NCI-H2227 (cell line): ENCODE measurements at regions not wholly inside any gene's neighbourhood (a gene's known extent, or its start where the extent isn't known, plus 50 kb on each side); places are given as distances from the start of the nearest gene placed in this dataset.
"Not testable (repeated sequence)": the region's sequence is repeated elsewhere in the genome, so short reads cannot be mapped to it uniquely, and the experiment has no call there.

ENCODE experiments used
- DNase-seq: peaks from one replicate; lab custom pipeline; 2025; ENCODE audit not compliant: unreplicated experiment; lab: John Stamatoyannopoulos, UW

DNA sequence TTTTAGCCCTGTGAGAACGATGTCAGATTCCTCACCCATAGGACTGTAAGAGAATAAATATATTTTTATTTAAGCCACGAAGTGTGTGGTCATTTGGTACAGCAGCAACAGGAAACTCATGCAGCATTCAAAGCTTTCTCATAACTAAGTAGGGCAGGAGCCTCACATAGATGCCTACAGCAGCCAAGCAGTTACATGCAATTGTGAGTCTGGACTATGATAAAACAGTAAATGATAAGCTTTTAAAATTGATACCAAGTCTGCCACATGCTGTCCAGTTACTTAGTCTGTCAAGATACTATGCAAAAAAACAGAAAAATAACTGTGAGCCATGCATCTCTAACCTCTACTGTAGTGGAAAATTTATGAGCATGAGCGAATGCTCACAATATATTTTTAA lies 359.6 kb downstream of the HS3ST1 start:
- no peak for DNase-seq

- DNase-seq = not testable (repeated sequence)
Observed at GRCh38 chr4:11066584-11066983, 362.1 kb downstream of the HS3ST1 start.

GRCh38 chr4:11060637-11061036 lies 368.1 kb downstream of the HS3ST1 start:
- DNase-seq = not testable (repeated sequence)

- not testable (repeated sequence) for DNase-seq
Observed at GRCh38 chr4:11054937-11055336, 370.4 kb upstream of the CLNK start.

DNA sequence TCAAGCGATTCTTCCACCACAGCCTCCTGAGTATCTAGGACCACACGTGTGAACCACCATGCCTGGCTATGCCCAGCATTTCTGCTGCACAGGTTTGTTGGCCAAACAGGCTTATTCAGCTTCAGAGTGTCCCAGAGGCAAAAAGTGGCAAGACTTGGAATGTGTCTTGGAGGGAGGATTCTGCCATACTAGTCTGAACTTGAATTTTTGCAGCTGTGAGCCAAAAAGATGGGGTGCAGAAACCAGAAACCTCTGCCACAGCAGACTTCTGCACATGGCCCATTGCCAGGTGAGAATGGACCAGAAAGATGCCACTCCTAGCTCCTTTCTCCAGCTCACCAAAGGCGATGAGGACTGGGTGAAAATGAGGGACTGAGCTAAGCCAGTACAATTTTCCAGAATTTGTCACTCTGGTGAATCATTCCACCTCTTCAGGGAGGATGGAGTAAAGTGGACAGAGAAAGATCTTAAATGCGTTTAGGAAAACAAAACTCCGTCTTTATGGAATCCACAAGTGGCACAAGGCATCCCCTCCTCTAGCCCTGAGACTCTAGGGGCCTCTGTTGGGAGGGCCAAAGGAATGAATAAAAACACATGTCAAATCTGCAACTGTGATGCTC lies 369.1 kb upstream of the CLNK start:
- no peak for DNase-seq

DNA sequence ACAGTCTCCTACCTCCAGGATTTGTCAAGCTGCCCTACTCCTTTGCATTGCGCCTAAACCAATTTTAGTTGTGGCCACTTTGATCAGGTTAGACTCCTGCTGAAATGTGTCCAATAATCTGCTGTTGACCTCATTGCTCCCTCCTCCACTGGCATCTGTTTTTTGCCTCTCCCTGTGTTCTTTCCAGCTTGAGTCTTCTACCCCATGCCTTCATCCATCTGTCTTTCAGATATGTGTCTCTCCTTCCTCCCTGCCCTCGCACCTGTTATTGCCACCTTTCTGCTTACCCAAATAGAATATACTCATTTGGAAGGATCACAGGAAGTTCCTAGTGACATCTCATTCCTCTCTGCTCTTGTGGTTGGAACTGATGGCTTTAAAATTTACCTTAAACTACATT lies 366.6 kb upstream of the CLNK start:
- no peak for DNase-seq

DNA sequence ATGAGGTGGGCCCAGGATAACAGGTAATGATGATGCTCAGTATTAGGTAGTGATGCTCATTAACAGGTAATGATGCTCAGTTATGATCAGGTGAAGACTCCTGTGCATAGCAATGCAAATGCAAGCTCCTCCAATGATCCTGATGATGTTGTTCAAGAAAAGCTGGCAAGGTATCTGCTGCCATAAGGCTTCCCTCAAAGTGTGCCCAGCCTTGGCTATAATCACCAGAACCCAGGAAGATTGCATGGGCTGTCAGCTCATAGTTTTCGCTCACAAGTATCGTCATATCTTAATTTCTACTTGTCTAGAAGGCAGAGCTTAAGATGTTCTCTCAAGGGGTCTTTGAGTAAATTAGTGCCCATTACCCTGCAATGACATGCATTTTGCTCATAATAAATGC lies 366.2 kb upstream of the CLNK start:
- DNase-seq = no peak

DNA sequence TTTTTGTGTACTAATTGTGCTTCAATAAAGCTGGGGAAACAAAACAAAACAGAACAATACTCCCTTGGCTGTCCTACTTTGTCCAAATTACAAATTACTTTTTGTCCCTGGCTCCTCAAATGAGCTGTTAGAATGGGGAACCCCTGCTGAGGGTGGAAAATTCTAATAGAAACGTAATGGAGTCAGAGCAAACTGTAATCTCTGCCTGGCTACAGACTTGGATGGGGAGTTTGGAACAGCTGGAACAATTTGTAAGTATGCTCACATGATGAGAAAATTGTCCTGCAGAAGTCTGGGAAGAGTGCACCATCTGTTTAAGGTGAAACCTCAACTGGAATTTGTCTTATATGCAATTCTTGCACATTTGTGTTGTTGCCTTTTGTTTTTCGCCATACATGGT lies 364.4 kb upstream of the CLNK start:
- no peak for DNase-seq

DNA sequence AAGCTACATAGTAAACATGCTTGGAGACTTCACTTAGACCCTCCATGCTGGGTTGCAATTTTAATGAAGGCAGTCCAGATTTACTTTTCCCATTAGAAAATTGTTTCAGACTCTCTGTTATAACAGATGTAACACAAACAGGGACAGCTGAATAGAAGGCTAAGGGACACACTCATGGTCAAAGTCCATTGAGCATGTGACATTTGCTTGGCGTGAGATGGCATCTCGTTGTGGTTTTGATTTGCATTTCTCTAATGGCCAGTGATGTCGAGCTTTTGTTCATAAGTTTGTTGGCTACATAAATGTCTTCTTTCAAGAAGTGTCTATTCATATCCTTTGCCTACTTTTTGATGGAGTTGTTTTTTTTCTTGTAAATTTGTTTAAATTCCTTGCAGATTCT lies 358.2 kb upstream of the CLNK start:
- DNase-seq = no peak

- no peak for DNase-seq
Observed at GRCh38 chr4:11039634-11040131, 355.1 kb upstream of the CLNK start.

GRCh38 chr4:11038926-11039325 lies 354.4 kb upstream of the CLNK start:
- DNase-seq = no peak

DNA sequence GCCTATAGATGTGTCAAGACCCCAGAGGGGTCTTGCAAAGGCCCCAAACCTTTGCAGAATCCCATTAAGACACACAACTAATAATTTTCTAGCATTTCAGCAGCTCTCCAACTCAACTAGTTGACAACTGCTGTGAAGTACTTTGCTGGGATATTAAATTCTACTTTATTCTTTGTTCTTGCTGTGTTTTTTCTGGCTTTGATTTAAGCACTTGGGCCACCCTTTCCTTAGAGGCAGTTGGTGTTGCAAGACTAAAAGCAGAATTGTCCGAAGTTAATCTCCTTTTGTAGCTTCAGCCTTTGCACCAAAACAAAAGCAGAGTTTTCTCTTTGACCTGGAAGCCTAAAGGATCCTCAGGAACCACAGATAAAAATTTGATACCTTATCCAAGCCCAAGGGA lies 353.1 kb upstream of the CLNK start:
- DNase-seq = no peak

- DNase-seq = no peak
Observed at GRCh38 chr4:11028334-11028733, 343.8 kb upstream of the CLNK start.

GRCh38 chr4:11021333-11021732 lies 336.8 kb upstream of the CLNK start:
- DNase-seq = no peak

- no peak for DNase-seq
Observed at GRCh38 chr4:11019451-11020240, 335.1 kb upstream of the CLNK start.

DNA sequence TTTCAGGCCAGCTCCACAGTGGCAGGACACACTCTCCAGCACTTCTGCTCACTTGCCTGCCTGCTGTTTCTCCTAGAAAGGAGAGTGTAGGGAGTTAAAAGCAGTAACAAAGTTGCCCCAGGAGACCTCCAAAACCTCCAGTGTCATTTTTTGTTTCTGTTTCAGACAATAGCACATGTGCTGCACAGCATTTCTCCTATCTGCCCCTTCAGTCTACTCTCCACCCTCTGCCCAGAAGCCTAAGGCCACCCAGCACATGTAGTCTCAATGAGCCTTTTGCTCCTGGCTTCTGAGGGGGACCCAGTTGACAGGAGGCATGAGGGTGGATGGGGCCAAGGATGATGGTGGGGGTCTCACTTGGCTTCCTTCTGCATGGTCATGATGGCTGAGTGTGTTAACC lies 329.6 kb upstream of the CLNK start:
- no peak for DNase-seq

- DNase-seq = no peak
Observed at GRCh38 chr4:11013094-11013664, 328.6 kb upstream of the CLNK start.

DNA sequence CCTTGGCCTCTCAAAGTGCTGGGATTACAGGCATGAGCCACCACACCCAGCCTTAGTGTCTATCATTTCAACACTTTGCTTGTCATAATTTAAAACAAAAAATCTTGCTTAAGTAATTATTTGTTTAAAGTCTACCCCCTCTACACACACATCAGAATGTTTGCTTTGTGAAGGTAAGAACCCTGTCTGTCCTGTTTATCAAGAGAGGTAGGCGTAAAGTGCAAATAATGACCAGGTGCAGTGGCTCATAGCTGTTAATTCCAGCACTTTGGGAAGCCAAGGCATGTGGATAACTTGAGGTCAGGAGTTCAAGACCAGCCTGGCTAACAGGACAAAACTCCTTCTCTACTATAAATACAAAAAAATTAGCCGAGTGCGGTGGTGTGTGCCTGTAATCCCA lies 326.7 kb upstream of the CLNK start:
- no peak for DNase-seq

DNA sequence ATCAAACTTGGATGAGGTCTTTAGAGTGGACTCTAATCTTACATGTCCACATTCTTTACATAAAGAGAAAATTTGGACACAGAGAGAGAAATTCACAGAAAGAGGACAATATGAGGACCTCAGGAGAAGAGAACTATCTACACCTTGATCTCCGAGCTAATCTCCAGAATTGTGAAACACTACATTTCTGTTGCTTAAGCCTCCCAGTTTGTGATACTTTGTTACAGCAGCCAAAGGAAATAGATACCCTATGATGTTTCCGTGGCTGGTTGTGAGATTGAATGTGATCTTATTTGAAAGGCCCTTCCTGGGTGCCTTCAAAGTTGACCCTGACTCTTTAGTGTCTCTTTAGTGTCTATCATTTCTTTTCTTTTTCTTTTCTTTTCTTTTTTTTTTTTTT lies 326.1 kb upstream of the CLNK start:
- no peak for DNase-seq

- DNase-seq = no peak
Observed at GRCh38 chr4:11009281-11009680, 324.7 kb upstream of the CLNK start.

DNA sequence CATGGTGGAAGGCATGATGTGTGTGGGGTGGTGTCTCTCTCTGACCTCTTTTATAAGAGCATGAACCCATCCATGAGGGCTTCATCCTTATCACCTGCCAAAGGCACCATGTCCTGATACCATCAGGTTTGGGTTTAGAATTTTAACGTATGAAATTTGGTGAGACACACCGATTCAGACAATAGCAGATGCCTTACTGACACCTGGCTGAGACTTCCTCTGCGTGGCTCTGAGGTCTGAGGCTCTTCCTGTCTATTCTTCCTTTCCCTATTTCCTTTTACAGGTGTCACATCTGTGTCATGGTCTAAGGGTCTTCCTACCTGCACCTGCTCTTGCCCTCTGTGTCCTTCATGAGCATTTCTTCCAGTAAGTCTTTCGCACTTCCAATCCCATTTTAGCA lies 320.7 kb upstream of the CLNK start:
- no peak for DNase-seq

GRCh38 chr4:11004818-11005217 lies 320.2 kb upstream of the CLNK start:
- no peak for DNase-seq
